ENCODE measurements at regions not wholly inside any gene's neighbourhood (a gene's known extent, or its start where the extent isn't known, plus 50 kb on each side); places are given as distances from the start of the nearest gene placed in this dataset.

DNA sequence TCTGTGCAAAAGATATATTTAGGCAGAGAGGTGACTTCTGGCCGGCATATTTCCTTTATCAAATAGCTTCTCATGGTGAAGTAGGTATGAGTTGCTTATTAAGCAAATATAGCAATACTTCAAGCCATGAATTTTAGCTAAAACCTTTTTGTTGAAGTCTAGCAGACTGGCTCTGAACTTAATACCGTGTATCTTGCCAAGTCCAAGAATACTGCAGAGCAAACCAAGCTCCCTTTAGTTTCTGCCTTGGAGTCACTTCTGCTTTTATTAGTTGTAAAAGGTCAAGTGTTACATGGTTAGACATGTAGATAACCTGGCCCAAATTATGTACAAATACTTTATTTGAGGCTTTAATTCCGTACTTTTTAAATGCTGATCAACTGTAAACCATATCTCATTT is 627.6 kb upstream of the PKDCC start:
- DNase-seq, result no peak

GRCh38 chr2:41420872-41421271 is 626.9 kb upstream of the PKDCC start:
- no peak for DNase-seq

- no peak for DNase-seq
These were observed 616.1 kb upstream of the PKDCC start for GRCh38 chr2:41431756-41432155.

- no peak for DNase-seq
These were observed 615.4 kb upstream of the PKDCC start for GRCh38 chr2:41432459-41432858.

- no peak for DNase-seq
These were observed 612.8 kb upstream of the PKDCC start for GRCh38 chr2:41434991-41435390.

DNA sequence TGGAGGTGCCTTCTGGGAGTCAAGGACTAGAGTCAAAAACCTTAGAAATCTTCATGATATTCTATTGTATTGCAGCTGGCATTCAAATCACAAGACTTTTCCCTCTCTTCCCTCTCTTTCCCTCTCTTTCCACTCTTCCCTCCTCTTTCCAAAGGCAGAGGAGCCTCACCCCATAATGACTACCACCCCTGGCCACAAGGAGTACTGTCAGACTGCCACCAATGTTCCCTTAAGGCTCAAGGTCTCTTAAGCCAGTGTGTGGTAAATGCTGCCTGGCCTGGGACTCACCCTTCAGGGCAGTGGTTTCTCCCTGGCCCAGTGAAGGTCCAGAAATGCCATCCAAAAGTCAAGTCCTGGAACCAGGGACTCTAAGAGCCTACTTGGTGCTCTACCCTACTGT is 605.9 kb upstream of the PKDCC start:
- no peak for DNase-seq

DNA sequence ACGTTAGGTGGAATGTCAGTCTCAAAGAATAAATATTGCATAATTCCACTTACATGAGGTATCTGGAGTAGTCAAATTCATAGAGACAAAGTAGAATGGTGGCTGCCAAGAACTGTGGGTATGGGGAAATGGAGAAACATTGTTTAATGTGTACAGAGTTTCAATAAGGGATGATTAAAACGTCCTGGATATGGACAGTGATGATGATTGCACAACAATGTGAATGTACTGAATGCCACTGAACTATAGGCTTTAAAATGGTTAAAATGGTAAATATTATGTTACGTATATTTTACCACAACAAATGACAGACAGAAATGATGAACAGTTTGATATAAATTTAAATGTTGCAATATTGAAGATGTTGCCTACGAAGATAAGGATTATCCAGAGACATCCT is 602.0 kb upstream of the PKDCC start:
- no peak for DNase-seq

- DNase-seq, result no peak
These were observed 601.6 kb upstream of the PKDCC start for GRCh38 chr2:41446266-41446665.

DNA sequence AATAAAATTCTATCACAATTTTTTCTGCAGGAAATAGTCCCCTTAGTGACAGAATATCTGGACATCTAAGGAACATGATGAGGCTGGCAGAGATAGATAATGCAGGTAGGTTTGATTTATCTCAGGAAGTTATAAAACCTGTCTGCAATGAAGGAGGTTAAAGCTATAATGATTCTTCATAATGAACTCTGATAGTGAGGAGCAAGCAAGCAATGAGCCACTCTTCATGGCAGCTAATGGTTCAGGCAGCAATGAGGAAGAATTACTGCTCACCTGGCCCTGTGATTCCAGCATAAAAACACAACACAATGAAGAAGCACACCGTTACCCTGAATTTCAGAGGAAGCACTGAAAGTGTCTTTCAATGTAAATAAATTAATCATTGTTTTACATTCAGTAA is 599.6 kb upstream of the PKDCC start:
- no peak for DNase-seq

GRCh38 chr2:41457026-41457425 is 590.8 kb upstream of the PKDCC start:
- DNase-seq, result no peak

GRCh38 chr2:41460661-41461060 is 587.2 kb upstream of the PKDCC start:
- no peak for DNase-seq

DNA sequence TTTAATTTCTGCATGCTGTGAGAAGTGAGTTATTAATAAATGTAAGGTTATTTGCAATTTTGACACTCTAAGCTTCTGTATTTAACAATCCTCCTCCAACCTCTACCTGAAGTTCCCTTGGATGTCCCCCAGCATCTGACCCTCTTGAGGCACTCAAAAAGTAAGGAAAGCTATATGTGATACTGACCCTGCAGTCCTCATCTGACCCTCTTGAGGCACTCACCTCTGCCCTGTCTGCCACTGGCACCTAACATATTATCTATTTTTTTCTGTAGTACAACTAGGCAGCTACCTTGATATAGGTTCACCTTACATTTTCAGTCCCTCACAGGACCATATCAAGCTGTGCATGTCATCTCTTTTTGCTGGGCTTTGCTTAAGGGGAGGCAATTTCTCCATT is 583.4 kb upstream of the PKDCC start:
- no peak for DNase-seq

DNA sequence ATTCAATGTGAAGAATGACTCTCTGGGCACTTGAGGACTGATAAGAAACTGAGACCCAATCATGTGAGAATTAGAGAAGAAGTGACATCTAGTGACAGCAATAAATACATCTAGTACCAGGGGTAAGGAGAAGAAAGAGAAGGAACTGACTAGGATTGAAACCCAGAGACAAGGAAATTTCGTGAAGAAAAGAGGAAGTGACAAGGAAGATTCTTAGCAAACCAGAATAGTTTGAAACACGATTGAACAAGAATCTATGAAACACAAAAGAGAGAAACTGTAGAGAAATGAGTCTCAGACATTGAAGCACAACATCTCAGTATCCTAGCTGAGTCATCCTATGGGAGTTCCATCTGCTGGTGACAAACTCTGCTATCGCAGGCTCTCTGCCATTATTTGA is 571.9 kb upstream of the PKDCC start:
- no peak for DNase-seq

DNA sequence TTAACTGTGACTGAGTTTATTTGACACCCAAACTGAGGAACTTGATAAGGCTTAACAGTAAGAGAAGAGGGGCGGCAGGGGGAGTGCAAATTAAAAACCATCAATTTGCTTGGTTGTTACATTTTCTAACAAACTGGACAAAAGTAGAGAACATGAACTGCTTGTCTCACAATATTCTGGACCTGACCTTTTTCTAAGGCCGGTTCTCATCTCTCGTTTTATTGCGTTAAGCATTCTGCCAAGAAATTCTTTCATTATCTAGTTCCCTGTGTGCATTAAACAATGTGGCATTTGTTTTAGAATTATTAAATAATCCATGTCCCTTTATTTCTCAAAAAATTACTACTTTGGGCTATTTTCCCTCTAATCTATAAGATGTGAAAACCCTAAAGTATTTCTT is 565.2 kb upstream of the PKDCC start:
- DNase-seq, result no peak

GRCh38 chr2:41483226-41483625 is 564.6 kb upstream of the PKDCC start:
- no peak for DNase-seq

DNA sequence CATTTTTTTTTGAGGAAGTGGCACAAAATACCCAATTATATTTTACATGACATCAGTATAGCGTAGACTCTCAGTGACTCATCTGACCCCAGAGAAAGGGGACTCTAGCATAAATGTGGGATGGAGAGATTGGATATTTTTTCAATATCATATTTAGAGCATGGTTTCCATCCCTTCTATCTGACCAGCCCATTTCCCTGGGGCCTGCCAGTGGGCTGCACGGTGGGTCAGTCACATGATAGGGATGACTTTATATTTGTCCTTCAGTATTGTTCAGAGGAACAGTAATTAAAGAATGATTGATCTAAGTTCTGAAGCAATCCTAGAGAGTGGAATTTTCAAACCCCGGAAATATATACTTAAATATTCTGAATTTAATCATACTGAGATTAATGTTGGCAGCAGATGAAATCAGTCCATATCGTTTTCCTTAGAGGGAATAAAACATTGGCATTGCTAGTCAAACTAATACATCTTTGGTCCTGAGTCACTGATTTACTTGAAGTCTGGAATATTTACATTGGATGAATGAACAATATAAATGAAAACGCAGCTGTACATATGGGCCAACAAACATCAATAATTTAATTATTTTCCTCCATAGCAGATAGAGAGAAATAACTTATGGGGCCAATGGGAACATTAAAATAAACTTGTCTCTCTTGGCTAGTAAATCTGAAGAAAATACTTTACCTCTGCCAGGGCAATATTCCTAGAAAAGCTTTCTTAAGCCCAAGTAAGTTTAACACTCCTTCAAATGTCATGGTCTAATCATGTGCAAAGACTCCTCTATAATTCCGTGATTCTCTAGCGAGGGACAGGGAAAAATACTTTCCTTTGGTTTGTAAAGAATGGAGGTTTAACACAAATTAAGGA is 563.6 kb upstream of the PKDCC start:
- no peak for DNase-seq

DNA sequence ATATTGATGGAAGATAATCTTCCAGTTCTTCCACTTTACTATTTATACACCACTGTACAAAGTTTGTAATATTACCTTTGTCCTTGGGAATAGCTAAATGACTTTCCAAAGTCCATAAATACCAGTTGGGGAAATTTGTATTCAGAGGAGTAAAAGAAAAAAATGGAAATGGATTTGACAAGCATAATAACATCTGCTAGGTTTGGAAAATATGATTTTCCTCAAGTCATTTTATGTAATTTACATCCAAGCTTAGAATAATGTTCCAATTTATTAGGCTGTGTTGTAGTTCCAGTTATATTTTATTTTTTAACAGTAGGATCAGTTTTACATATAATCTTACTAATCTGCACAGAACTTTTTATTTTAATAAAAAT is 563.0 kb upstream of the PKDCC start:
- no peak for DNase-seq

GRCh38 chr2:41486948-41487347 is 560.9 kb upstream of the PKDCC start:
- DNase-seq, result no peak

DNA sequence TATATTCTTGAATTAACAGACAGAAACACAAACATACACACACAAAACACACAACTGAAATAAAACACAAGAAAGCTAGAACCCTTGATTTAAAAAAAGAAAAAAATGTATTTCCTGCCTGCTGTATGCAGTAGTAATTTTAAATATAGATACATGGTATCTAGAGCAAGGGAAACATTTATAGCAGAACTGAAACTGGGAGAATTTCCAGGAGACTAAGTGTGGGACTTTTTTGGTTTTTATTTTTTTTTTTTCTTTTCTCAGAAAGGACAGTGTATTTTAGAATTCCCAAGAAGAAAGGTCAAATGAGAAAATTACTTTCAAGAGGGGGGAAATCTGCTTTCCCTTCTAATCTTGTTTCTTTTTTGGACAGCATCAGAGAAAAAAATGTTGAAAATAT is 558.9 kb upstream of the PKDCC start:
- no peak for DNase-seq

- no peak for DNase-seq
These were observed 558.2 kb upstream of the PKDCC start for GRCh38 chr2:41489638-41490037.

GRCh38 chr2:41495050-41495449 is 552.8 kb upstream of the PKDCC start:
- DNase-seq, result no peak

DNA sequence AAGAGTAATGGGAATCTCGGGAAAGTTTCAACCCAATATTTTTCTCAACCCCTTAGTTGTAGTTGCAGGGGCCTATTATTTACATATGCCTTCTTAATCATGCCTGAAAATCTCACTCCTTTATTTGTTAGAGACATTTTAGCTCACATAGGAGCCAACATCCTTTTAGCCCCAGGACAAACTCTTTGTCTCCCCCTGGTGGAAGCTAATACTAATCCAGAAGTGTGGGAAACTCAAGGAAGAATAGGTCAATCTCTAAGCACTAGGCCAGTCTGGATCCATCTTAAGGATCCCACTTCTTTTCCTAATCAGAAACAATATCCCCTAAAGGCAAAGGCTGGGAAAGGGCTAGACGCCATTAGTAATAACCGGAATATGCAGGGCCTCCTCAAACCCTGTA is 550.9 kb upstream of the PKDCC start:
- peak; percentile 31 for DNase-seq

GRCh38 chr2:41498781-41499180 is 549.0 kb upstream of the PKDCC start:
- DNase-seq, result no peak

- DNase-seq, result no peak
These were observed 546.9 kb upstream of the PKDCC start for GRCh38 chr2:41500895-41501294.

- no peak for DNase-seq
These were observed 545.1 kb upstream of the PKDCC start for GRCh38 chr2:41502752-41503151.
